ENCODE measurements at regions not wholly inside any gene's neighbourhood (a gene's known extent, or its start where the extent isn't known, plus 50 kb on each side); places are given as distances from the start of the nearest gene placed in this dataset.

DNA sequence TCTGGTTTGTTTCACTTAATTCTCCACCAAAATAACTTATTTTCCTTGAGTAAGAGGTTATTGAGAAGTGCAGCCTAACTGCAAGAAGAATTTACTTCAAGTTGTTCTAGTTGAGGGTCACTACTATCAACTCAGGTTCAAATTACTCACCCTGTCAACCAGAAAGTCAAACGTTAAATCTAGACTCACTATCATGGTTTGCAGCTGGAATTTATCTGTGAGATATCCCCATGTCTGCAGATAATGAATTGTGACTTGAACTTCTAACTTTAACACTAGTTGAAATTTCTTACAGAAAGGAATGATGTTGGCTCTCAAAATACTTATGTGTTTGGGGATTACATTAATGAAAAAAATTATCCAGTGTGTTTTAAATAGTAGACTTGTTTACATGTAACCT, 1145.7 kb upstream of the NXPH2 start:
- TF ChIP-seq, protein P1, sequence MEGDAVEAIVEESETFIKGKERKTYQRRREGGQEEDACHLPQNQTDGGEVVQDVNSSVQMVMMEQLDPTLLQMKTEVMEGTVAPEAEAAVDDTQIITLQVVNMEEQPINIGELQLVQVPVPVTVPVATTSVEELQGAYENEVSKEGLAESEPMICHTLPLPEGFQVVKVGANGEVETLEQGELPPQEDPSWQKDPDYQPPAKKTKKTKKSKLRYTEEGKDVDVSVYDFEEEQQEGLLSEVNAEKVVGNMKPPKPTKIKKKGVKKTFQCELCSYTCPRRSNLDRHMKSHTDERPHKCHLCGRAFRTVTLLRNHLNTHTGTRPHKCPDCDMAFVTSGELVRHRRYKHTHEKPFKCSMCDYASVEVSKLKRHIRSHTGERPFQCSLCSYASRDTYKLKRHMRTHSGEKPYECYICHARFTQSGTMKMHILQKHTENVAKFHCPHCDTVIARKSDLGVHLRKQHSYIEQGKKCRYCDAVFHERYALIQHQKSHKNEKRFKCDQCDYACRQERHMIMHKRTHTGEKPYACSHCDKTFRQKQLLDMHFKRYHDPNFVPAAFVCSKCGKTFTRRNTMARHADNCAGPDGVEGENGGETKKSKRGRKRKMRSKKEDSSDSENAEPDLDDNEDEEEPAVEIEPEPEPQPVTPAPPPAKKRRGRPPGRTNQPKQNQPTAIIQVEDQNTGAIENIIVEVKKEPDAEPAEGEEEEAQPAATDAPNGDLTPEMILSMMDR (conservative IDR thresholded peaks at IDR 0.05; ENCODE audit: low read depth, low read length) = no peak
- no peak overlapping the region for H3K4me3 ChIP-seq (ENCODE audit: low read depth, low read length)
- DNase-seq (ENCODE audit: low read depth) = peak; percentile 4

DNA sequence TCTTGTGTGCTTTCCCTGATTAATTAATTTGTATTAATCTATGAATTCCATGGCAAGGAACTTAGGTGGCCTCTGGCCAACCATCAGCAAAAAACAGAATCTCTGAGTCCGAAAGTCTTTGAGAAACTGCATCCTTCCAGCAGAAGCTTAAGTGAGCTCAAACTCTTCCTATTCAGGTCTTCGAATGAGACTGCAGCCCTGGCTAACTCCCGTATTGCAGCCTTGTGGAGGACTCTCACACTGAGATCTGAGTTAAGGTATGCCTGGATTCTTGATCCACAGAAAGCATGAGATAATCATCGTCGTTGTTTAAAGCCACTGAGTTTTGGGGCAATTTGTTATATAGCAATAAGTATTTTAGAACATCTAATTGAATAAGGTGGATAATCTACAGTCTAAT, 1143.9 kb upstream of the NXPH2 start:
- TF ChIP-seq, protein P1 (conservative IDR thresholded peaks at IDR 0.05; ENCODE audit: low read depth, low read length) = no peak
- peak; percentile 2 for DNase-seq (ENCODE audit: low read depth)
- no peak overlapping the region for H3K4me3 ChIP-seq (ENCODE audit: low read depth, low read length)

DNA sequence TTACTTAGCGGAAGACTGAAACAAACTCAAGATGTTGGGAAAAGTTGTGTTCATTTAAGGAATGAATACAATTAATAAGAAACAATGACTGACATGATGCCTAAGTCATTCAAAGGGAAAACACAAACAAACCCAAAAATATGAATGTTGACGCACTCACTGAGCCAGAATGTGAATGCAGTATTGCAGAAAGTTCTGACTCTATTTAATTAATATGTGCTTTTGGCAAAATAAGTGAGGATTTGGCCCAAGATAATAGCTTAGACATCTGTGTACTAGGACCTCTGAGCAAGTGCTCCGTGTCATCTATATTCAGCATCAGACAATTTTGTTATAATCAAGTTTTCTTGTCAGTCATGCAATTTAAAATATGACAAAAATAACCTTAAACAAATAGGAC, 1138.8 kb upstream of the NXPH2 start:
- TF ChIP-seq, protein P1 (conservative IDR thresholded peaks at IDR 0.05; ENCODE audit: low read depth, low read length) = no peak
- no peak for DNase-seq (ENCODE audit: low read depth)
- no peak overlapping the region for H3K4me3 ChIP-seq (ENCODE audit: low read depth, low read length)

DNA sequence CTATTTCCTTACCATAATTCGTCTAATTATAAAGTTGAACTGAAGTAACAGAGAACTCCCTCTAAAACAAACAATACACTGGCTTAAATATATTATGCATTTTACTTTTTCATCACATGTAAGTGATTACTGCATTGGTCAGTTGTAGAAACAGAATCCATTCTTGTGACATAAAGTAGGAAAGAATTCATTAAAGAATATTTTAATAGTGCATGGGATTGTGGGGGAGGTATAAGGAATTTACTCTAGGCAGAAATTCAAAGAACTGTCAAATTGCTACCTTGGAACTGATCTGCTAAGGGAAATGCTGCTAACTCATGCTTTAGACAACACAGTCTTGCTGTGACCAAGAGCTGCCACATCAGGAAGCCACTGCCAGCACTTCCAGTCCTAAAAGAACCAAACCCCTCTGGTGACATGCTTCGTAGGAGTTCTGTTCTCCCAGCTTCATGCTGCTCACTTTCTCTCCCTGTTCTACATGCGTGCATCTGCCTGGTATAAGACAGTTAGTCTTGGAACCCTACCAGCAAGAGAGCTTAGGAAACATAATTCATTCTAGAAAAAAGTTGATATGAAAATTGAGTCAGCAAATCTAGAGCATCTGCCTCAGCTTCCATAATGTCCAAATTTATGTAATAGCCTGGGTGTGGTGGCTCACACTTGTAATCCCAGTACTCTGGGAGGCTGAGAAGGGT, 1137.6 kb upstream of the NXPH2 start:
- no peak overlapping the region for H3K4me3 ChIP-seq (ENCODE audit: low read depth, low read length)
- TF ChIP-seq, protein P1 (conservative IDR thresholded peaks at IDR 0.05; ENCODE audit: low read depth, low read length) = no peak
- peak; percentile 14 for DNase-seq (ENCODE audit: low read depth)

DNA sequence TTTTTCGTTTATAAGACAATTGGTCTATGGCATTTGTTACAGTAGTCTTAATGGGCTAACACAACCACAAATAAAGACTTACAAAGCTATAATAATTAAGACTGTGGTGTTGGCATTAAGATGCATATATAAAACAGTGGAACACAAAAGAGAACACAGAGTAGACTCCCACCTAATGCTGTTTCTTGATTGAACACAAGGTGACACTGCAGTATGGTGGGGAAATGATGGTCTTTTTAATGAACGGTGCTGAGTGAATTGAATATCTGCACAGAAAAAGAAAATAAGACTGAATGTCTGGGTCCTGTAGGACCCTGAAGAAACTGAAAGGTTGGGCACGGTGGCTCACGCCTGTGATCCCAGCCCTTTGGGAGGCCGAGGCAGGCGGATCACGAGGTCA, 1136.6 kb upstream of the NXPH2 start:
- TF ChIP-seq, protein P1 (conservative IDR thresholded peaks at IDR 0.05; ENCODE audit: low read depth, low read length) = no peak
- DNase-seq (ENCODE audit: low read depth) = no peak
- H3K4me3 ChIP-seq (ENCODE audit: low read depth, low read length) = no peak overlapping the region

DNA sequence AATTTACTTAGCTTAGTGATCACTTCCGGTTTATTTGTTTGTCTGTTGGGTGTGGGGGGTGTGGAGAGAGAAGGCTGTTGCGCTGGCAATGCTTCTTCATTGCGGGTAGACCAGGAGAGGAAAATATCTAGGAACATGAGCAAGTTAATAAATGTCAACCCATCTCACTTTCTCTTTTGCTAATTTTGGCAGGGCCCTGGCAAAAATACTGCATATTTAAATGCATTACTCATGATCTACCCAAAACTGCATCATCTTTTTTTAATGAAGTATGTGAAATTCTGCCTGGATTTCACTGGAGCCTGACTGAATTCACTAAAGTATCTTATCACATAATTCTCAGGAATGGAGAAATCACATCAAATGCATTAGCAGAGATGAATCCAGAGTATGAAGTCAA, 1131.0 kb upstream of the NXPH2 start:
- TF ChIP-seq, protein P1 (conservative IDR thresholded peaks at IDR 0.05; ENCODE audit: low read depth, low read length) = no peak
- DNase-seq (ENCODE audit: low read depth) = no peak

DNA sequence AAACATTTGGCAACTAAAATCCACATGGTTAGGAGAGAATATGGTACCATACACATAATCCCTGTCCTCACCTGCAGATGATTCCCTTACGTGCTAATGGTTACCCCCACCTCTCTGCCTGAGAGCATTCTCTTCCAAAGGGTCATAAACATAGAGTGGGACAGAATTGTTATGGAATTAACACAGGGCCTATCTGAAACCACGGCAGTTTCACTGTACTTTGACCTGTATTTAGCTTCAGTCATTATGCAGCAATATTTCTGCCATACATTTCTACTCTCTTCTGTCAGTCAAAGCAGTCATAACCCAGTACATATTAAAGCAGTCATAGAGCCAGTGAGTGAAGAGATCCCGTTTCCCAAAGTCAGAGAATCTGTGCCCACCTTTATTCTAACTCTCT, 1128.9 kb upstream of the NXPH2 start:
- DNase-seq (ENCODE audit: low read depth) = no peak
- TF ChIP-seq, protein P1 (conservative IDR thresholded peaks at IDR 0.05; ENCODE audit: low read depth, low read length) = no peak

More for the DNA sequence above, 1131.0 kb upstream of the NXPH2 start:
- no peak overlapping the region for H3K4me3 ChIP-seq (ENCODE audit: low read depth, low read length)

More for the DNA sequence above, 1128.9 kb upstream of the NXPH2 start:
- H3K4me3 ChIP-seq (ENCODE audit: low read depth, low read length) = no peak overlapping the region

Data from choroid plexus epithelial cell (primary cell).